ENCODE measurements at regions not wholly inside any gene's neighbourhood (a gene's known extent, or its start where the extent isn't known, plus 50 kb on each side); places are given as distances from the start of the nearest gene placed in this dataset.

DNA sequence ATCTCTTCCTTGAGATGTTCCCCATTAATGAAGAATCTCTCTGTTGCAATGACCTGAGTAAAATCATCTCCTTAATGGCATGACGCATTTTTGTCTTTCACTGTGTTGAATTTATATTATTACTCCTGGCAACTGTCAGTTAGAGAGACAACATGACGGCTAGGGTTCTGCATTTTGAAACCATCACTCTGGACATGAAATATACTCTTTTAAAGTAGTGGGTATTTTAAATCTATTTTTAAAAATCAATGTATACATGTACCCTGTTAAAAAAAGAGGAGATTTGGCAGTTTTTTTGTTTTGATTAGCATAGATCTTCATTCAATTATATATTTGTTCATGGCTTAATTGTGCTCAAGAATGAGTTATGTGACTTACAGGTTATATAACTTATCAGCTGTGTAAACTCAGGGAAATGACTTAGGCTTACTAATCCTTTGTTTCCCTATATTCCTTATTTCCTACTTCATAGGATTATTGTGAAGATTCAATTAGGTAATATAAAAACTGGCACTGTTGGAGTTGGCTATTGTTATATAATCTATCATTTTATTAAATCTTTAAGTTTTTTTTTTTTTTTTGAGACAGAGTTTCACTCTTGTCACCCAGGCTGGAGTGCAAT, 632.0 kb upstream of the SPRY2 start:
- TF ChIP-seq CREB1 (IDR thresholded peaks at IDR 0.05; ENCODE audit: low read depth): no peak
- no peak for TF ChIP-seq ZNF274 (IDR thresholded peaks at IDR 0.05; ENCODE audit: insufficient read depth, insufficient read length)
- TF ChIP-seq, protein P1, sequence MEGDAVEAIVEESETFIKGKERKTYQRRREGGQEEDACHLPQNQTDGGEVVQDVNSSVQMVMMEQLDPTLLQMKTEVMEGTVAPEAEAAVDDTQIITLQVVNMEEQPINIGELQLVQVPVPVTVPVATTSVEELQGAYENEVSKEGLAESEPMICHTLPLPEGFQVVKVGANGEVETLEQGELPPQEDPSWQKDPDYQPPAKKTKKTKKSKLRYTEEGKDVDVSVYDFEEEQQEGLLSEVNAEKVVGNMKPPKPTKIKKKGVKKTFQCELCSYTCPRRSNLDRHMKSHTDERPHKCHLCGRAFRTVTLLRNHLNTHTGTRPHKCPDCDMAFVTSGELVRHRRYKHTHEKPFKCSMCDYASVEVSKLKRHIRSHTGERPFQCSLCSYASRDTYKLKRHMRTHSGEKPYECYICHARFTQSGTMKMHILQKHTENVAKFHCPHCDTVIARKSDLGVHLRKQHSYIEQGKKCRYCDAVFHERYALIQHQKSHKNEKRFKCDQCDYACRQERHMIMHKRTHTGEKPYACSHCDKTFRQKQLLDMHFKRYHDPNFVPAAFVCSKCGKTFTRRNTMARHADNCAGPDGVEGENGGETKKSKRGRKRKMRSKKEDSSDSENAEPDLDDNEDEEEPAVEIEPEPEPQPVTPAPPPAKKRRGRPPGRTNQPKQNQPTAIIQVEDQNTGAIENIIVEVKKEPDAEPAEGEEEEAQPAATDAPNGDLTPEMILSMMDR (IDR thresholded peaks at IDR 0.05 in 2 of 3, conservative IDR thresholded peaks at IDR 0.05 in 1 of 3; ENCODE audit: control insufficient read depth in 2 of 3, extremely low read depth in 1 of 3, insufficient read depth in 1 of 3, low read depth in 3 of 3, low read length in 3 of 3): no peak
- TF ChIP-seq, protein P2, sequence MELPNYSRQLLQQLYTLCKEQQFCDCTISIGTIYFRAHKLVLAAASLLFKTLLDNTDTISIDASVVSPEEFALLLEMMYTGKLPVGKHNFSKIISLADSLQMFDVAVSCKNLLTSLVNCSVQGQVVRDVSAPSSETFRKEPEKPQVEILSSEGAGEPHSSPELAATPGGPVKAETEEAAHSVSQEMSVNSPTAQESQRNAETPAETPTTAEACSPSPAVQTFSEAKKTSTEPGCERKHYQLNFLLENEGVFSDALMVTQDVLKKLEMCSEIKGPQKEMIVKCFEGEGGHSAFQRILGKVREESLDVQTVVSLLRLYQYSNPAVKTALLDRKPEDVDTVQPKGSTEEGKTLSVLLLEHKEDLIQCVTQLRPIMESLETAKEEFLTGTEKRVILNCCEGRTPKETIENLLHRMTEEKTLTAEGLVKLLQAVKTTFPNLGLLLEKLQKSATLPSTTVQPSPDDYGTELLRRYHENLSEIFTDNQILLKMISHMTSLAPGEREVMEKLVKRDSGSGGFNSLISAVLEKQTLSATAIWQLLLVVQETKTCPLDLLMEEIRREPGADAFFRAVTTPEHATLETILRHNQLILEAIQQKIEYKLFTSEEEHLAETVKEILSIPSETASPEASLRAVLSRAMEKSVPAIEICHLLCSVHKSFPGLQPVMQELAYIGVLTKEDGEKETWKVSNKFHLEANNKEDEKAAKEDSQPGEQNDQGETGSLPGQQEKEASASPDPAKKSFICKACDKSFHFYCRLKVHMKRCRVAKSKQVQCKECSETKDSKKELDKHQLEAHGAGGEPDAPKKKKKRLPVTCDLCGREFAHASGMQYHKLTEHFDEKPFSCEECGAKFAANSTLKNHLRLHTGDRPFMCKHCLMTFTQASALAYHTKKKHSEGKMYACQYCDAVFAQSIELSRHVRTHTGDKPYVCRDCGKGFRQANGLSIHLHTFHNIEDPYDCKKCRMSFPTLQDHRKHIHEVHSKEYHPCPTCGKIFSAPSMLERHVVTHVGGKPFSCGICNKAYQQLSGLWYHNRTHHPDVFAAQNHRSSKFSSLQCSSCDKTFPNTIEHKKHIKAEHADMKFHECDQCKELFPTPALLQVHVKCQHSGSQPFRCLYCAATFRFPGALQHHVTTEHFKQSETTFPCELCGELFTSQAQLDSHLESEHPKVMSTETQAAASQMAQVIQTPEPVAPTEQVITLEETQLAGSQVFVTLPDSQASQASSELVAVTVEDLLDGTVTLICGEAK (IDR thresholded peaks at IDR 0.05; ENCODE audit: borderline replicate concordance): no peak
- no peak for TF ChIP-seq FOXM1 (IDR thresholded peaks at IDR 0.05; ENCODE audit: low read depth, low read length)
- TF ChIP-seq KDM1A (IDR thresholded peaks at IDR 0.05; ENCODE audit: borderline replicate concordance): no peak
- no peak for TF ChIP-seq SRF (IDR thresholded peaks at IDR 0.05; ENCODE audit: low read depth in 2 of 2, low read length in 2 of 2)
- TF ChIP-seq HDAC2 (IDR thresholded peaks at IDR 0.05): no peak
- no peak for TF ChIP-seq SMARCA5 (IDR thresholded peaks at IDR 0.05)

Data from GM12878 (cell line).